Right atrium auricular region (tissue), 2 donors: ENCODE measurements at regions not wholly inside any gene's neighbourhood (a gene's known extent, or its start where the extent isn't known, plus 50 kb on each side); places are given as distances from the start of the nearest gene placed in this dataset.

ENCODE experiments used
- DNase-seq: peaks from one replicate; pipeline ENCODE4 v3.0.0-alpha.2; 2019; ENCODE audit warnings: low spot score
- H3K27ac ChIP-seq, 2 donors: fragments of 200-600 bp; sonication (generic); 1 replicate in 1 of 2; 2 replicates in 1 of 2; pipeline ENCODE4 v1.5.1; 2016 to 2019
- H3K27me3 ChIP-seq, 2 donors: fragments of 200-600 bp; sonication (generic); one replicate each; pipeline versions ENCODE4 v1.5.1 to v1.6.0; 2017 to 2019
- H3K36me3 ChIP-seq: fragments of 200-600 bp; sonication (generic); one replicate; pipeline ENCODE4 v1.5.1; 2016
- H3K4me1 ChIP-seq, 2 donors: fragments of 200-600 bp; sonication (generic); one replicate each; pipeline versions ENCODE4 v1.5.1 to v1.6.0; 2017 to 2019
- H3K4me3 ChIP-seq, 2 donors: fragments of 200-600 bp; sonication (generic); 1 replicate in 1 of 2; 2 replicates in 1 of 2; pipeline ENCODE4 v1.5.1; 2017 to 2019; ENCODE audit warnings: mild to moderate bottlenecking in 1 of 2, moderate library complexity in 1 of 2
- H3K9me3 ChIP-seq, 2 donors: fragments of 200-600 bp; sonication (generic); one replicate each; pipeline ENCODE4 v1.5.1; 2019
- TF ChIP-seq, protein P1 (sequence below), 2 donors: fragments of 200-600 bp; sonication (generic); IDR thresholded peaks; one replicate each; pipeline ENCODE4 v1.5.1; 2019; ENCODE audit warnings: antibody characterized with exemption in 2 of 2

DNA sequence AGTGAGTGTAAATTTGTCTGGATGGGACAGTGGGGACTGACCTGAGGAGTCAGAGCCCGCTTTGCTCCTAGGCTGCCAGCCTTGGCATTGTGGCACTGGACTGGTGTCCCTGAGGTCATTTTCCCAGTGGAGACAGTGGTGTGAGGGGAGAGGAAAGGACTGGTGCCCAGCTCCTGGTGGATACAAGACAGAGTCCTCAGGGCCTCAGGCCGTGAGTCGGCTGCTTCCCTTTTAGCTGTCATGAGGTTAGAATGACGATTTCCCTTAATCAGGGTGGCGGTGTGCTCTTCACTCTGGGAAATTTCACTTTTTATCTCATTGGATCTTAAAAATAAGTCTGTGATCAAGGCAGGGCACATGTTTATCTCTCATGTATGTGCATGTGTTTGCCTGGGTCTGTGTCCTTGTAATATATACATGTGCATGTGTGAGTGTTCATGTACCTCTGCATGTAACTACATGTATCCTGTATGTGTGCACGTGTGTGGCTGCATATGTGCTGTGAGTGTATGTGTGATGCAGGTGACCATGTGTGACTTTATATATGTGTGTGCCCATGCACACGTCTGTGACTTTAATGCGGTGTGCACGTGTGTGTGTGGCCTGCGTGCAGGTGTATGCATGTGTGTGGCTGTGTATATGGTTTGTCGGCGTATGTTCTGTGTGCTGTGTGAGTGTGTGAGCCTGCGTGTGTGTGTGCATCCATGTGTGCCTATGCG lies 55.7 kb downstream of the GLI2 start:
- H3K36me3 ChIP-seq = no peaks in the 10 kb centered on the region
- H3K4me1 ChIP-seq = peaks cover 0 to 7% of the 10 kb centered on the region in 2 donors
- H3K4me3 ChIP-seq = no peak overlapping the region
- DNase-seq = no peak
- TF ChIP-seq, protein P1, sequence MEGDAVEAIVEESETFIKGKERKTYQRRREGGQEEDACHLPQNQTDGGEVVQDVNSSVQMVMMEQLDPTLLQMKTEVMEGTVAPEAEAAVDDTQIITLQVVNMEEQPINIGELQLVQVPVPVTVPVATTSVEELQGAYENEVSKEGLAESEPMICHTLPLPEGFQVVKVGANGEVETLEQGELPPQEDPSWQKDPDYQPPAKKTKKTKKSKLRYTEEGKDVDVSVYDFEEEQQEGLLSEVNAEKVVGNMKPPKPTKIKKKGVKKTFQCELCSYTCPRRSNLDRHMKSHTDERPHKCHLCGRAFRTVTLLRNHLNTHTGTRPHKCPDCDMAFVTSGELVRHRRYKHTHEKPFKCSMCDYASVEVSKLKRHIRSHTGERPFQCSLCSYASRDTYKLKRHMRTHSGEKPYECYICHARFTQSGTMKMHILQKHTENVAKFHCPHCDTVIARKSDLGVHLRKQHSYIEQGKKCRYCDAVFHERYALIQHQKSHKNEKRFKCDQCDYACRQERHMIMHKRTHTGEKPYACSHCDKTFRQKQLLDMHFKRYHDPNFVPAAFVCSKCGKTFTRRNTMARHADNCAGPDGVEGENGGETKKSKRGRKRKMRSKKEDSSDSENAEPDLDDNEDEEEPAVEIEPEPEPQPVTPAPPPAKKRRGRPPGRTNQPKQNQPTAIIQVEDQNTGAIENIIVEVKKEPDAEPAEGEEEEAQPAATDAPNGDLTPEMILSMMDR (IDR thresholded peaks at IDR 0.05) = no peak
- no peaks in the 10 kb centered on the region for H3K9me3 ChIP-seq
- H3K27me3 ChIP-seq = no peaks in the 10 kb centered on the region
- H3K27ac ChIP-seq = no peak overlapping the region

DNA sequence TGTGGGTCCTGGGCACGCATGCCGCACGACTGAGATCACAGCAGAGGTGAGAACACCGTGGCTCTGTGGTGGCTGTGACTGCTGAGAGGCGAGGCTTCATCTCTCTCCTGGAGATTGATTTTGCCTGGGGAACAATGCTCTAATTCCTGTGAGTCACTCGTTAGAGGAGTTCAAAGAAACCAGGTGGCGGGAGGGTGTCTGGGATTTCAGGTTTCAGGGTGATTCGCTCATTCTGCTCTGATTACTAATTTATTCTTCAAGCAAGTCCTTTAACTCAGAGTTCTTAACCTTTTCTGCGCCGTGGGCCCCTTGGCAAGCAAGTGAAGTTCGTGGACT lies 56.3 kb downstream of the GLI2 start:
- Histone ChIP-seq H3K9me3 (no peaks in the 10 kb centered on the region), H3K36me3 (no peaks in the 10 kb centered on the region), H3K27ac (no peak overlapping the region), H3K4me3 (no peak overlapping the region), H3K27me3 (no peaks in the 10 kb centered on the region), H3K4me1 (peaks cover 0 to 7% of the 10 kb centered on the region in 2 donors)
- TF ChIP-seq, protein P1 (IDR thresholded peaks at IDR 0.05) = no peak
- DNase-seq = no peak

- Histone ChIP-seq H3K27me3 (no peaks in the 10 kb centered on the region), H3K36me3 (no peaks in the 10 kb centered on the region), H3K27ac (no peak overlapping the region), H3K4me1 (peaks cover 0 to 14% of the 10 kb centered on the region in 2 donors), H3K9me3 (no peaks in the 10 kb centered on the region), H3K4me3 (no peak overlapping the region)
- TF ChIP-seq, protein P1 (IDR thresholded peaks at IDR 0.05) = no peak
- no peak for DNase-seq
Observed at GRCh38 chr2:120793682-120794403, 58.2 kb downstream of the GLI2 start.

- Histone ChIP-seq H3K9me3 (no peaks in the 10 kb centered on the region), H3K4me1 (peaks cover 0 to 14% of the 10 kb centered on the region in 2 donors), H3K27me3 (no peaks in the 10 kb centered on the region), H3K27ac (no peak overlapping the region), H3K36me3 (no peaks in the 10 kb centered on the region), H3K4me3 (no peak overlapping the region)
- no peak for DNase-seq
- TF ChIP-seq, protein P1 (IDR thresholded peaks at IDR 0.05) = no peak
Observed at GRCh38 chr2:120794716-120795115, 59.0 kb downstream of the GLI2 start.

GRCh38 chr2:120796094-120796493 lies 60.4 kb downstream of the GLI2 start:
- H3K9me3 ChIP-seq = no peaks in the 10 kb centered on the region
- TF ChIP-seq, protein P1 (IDR thresholded peaks at IDR 0.05) = no peak
- no peak overlapping the region for H3K27ac ChIP-seq
- no peak overlapping the region for H3K4me3 ChIP-seq
- no peaks in the 10 kb centered on the region for H3K27me3 ChIP-seq
- DNase-seq = no peak
- H3K4me1 ChIP-seq = peaks cover 0 to 14% of the 10 kb centered on the region in 2 donors
- no peaks in the 10 kb centered on the region for H3K36me3 ChIP-seq
